IMR-90 (cell line): ENCODE measurements at regions not wholly inside any gene's neighbourhood (a gene's known extent, or its start where the extent isn't known, plus 50 kb on each side); places are given as distances from the start of the nearest gene placed in this dataset.

Experiments
- CTCF ChIP-seq: conservative IDR thresholded peaks from 2 replicates; pipeline ENCODE4 v1.5.1; 2012; ENCODE audit warnings: mild to moderate bottlenecking, low read depth, low read length, improper control_type of control experiment
- POLR2A ChIP-seq: IDR thresholded peaks from 2 replicates; pipeline ENCODE4 v1.6.1; 2012; ENCODE audit warnings: mild to moderate bottlenecking, low read depth, low read length
- USF2 ChIP-seq: fragments of 150-350 bp; IDR thresholded peaks from 2 replicates; pipeline ENCODE4 v1.6.1; 2017; ENCODE audit warnings: mild to moderate bottlenecking, antibody characterized with exemption, low read length, low read depth

GRCh38 chr19:23543351-23543750 lies 143.7 kb downstream of the ZNF675 start:
- TF ChIP-seq CTCF (no peak), USF2 (no peak), POLR2A (no peak)
